ENCODE measurements at regions not wholly inside any gene's neighbourhood (a gene's known extent, or its start where the extent isn't known, plus 50 kb on each side); places are given as distances from the start of the nearest gene placed in this dataset.
A peak's percentile ranks its signal among the peaks of the same experiment; 100 is the strongest.

- no peak for DNase-seq
Observed at GRCh38 chr12:111025792-111026430, 105.5 kb upstream of the MYL2 start.

DNA sequence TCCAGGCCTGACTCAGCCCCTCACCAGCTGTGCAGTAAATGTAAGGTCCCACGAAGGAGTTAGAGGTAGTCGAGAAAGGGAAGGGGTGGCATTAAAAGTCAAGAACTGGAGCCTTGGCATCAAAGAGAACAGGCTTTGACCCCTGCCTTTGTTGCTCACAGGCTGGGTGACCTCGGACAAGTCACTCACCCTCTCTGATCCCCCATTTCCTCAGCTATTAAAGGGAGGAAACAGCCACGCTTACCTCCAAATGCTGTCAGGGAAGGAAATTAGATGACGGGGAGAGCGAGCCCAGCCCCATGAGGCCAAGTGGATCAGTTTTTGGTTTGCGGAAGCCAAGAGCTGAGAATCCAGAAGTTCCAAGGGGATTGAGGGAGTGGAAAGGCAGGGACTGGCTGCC, 104.9 kb upstream of the MYL2 start:
- DNase-seq: no peak

GRCh38 chr12:111024205-111024801, 103.9 kb upstream of the MYL2 start:
- DNase-seq: peak in 24 of 58 donors; percentile 1 to 50 (median 12)

DNA sequence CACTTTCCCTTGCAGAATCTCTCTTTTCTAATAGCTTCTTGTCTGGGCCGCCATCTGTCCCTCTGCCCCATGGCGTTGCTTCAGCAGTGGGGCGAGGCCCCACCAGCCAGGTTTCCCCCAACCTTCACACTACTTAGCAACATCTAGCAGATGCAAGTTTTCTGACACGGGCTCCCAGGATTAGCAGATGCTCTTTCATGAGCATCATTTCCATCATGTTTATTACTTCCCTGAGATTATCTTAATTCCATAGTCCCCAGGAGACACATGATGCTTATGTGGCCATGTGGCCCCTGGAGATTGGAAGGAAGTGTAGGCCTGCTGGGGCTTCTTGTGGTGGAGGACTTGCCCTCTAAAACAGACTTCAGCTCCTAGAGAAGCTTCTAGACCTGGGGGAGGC, 102.0 kb upstream of the MYL2 start:
- no peak for DNase-seq

- DNase-seq: no peak
Observed at GRCh38 chr12:111014547-111014946, 94.2 kb upstream of the MYL2 start.

- no peak for DNase-seq
Observed at GRCh38 chr12:111012918-111013317, 92.5 kb upstream of the MYL2 start.

DNA sequence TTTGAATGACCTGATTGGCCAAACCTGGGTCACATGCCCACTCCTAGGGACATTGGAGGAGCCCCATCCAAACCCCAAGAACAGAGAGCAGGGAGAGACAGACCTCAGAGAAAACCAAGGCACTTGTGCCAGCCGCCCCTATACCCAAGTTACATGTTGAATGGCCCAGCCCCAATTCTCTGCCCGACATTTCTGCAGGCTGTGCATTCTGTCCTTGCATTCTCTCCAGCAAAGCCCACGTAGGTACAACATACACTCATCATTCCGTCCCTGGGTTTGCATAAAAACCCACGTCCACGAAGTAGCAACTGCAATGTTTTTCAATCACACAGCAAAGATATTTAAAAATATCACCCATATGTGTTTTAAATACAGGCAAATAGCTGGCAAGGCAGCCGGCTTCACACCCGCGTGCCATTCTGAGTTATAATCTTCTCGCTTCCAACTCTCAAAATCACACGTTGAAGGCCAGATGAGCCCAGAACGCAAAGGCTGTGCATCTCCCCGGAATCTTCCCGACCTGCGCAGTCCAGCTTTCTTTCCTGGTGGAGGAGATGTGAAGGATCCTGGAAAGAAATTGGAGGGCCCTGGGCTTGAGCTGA, 91.7 kb upstream of the MYL2 start:
- peak in 30 of 58 donors; percentile 1 to 87 (median 29) for DNase-seq

DNA sequence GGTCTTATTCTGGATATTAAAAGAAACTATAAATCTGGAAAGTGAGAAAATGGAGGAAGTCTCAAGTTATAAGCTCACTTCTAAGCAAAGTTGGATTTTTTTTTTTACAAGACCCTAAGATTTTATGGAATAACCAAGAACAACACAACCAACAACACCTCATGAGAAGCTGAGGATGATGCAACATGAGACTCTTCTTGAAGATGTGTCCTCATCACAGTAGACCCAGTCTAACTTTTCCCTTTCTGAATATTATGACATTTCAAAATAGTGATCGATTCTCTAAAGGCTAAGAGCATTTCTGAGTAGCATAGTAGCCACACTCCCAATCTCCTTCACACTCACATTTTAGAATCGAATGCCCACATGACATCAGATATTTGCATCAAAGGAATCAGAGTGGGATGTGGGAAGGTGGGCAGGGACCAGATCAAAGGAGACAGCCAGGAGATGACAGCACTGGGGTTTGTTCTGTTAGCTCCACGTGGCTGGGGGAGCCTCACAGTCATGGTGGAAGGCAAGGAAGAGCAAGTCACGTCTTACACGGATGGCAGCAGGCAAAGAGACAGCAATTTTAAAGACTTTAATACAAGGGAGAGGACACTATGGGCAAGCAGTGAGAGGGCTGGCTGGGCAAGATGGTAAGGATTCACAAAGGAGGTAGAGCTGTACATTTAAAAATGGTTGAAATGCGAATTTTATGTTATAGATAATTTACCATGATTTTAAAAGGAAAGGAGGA, 90.7 kb upstream of the MYL2 start:
- DNase-seq: no peak

- no peak for DNase-seq
Observed at GRCh38 chr12:111010061-111010460, 89.7 kb upstream of the MYL2 start.

GRCh38 chr12:111006621-111007020, 86.2 kb upstream of the MYL2 start:
- no peak for DNase-seq

DNA sequence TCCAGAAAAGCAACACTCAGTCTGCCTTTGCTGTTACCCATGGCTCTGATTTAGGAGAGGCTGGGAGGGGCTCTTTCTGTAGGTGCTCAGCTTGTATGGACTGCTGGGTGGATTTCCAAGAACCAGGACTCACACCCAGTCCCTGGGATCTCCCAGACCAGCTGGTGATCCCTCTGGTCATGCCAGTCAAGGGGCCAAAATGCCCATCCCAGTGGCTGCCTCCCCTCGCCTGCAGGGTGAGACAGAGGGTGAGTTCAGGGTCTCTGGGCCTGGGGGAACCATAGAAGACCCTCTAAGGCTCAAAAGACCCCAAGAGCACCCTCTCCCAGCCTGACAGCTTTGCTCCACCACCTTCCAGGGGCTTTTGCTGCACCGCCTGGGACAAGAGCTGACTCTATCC, 78.6 kb upstream of the MYL2 start:
- no peak for DNase-seq

- DNase-seq: peak in 1 of 58 donors; percentile 4
Observed at GRCh38 chr12:110998165-110998564, 77.8 kb upstream of the MYL2 start.

DNA sequence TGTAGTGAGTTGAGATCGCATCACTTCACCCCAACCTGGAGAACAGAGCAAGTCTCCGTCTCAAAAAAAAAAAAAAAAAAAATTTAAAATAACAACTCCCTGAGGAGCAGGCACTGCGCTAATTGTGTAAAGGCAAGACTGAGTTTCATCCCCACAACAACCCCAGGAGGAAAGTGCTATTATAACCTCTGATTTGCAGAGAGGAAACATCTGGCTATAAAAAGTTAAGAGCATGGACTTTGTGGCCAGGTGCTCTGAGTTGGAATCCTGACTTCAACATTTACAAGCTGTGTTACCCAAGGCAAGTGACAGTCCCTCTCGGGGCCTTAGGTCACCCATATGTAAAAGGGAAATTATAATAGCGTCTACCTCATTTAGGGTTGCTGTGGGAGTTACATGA, 76.0 kb upstream of the MYL2 start:
- no peak for DNase-seq

- DNase-seq: no peak
Observed at GRCh38 chr12:110995615-110996014, 75.2 kb upstream of the MYL2 start.

GRCh38 chr12:110995016-110995415, 74.6 kb upstream of the MYL2 start:
- no peak for DNase-seq

DNA sequence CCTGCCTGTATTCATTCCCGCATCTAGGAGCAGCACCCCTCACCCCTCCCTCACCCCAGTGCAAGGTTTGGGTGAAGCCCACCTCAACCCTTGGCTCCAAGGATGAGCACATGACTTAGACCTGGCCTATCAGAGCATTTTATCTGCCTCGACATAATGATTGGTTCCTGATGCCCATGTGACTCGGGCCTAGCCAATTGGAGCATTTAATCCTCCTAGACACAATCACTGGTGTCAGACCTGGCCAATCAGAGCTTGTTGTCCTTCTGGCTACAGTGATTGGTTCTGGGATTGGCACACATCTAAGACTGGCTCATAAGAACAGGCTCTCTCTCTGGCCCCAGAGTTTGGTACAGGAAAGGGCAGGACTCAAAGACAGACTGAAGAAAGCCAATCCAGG, 73.1 kb upstream of the MYL2 start:
- DNase-seq: no peak

DNA sequence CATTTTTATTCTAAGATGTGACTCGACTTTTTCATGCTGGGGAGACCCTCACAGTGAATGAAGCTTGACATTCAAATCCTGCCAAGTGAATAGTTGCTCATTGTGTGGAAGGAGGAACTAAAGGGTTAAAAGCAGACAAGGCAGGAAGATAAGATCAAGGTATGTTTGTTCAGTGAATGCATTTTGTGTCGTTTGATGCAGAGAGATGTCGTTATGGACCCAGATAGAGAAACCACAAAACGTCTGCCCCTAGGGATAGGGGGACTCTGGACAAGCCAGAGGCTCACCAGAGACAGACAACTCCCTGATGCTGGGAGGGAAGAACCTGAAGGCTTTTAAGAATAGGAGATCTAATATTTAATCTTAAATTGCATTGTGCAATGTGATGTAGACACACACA, 72.5 kb upstream of the MYL2 start:
- no peak for DNase-seq

- DNase-seq: no peak
Observed at GRCh38 chr12:110983811-110984210, 63.4 kb upstream of the MYL2 start.

DNA sequence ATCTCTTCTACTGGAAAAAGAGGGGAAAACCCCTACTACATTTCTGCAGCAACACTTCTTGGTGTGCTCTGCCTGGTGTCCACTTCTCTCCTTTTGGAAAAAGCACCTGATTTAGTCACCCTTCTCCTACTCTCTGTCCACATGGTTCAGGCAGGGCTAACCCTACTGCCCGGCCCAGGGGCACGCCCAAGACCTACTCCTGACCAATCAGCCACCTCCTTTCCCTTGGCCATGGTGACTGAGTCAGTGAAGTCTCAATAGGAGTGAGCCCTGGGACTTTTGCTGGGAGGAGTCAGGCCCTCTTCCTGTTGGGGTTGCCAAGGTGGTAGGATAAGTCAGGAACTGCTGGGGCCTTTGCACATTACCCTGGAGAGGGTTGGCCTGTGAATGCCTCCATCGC, 52.5 kb upstream of the MYL2 start:
- DNase-seq: no peak

DNA sequence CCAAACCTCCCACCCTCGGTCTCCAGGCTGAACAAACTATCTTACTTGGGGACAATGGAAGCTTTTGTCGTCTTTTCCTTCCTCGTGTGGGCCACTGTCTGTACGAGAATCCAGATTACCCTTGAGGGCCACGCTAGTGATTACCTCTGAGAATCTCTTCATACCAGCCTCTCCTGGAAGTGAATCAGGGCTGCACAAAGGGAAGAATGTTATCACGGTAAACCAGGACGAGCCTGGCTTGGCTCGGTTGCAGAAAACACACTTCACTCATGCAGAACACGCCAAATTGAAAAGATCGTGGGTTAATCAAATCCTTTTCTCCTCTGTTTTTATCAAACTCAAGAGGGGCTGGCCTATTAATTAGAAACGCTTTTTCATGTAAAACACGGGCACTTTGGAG, 51.6 kb upstream of the MYL2 start:
- DNase-seq: no peak

GRCh38 chr12:110971189-110971920, 51.0 kb upstream of the MYL2 start:
- no peak for DNase-seq
